ENCODE measurements at regions not wholly inside any gene's neighbourhood (a gene's known extent, or its start where the extent isn't known, plus 50 kb on each side); places are given as distances from the start of the nearest gene placed in this dataset.

DNA sequence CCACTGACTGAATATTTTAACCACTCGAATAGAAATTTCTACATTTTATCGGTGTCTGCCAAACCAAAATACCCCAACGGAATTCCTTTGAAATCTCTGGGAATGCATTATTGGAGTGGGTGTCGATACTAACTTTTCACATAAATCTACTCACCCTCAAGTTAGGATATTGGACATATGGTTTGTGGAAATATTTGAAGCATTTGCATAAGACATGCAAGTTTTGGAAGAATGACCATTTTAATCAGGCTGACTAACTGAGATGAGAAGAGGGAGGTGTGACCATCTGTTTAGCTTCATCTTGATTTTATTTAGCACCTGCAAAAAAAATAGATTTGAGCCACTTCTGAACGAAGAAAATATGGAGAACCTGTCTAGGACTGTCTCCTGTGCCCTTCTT lies 61.2 kb downstream of the KLF6 start:
- DNase-seq (ENCODE audit: low spot score in 2 of 2) (no peak), ATAC-seq (ENCODE audit: low read depth) (no peak)
- Mint-ChIP-seq H3K9me3 (peaks cover 3% of the 10 kb centered on the region), H3K27me3 (peaks cover 3% of the 10 kb centered on the region), H3K36me3 (no peaks in the 10 kb centered on the region), H3K27ac (no peak overlapping the region), H3K4me1 (peaks cover 1% of the 10 kb centered on the region), H3K4me3 (no peak overlapping the region)

DNA sequence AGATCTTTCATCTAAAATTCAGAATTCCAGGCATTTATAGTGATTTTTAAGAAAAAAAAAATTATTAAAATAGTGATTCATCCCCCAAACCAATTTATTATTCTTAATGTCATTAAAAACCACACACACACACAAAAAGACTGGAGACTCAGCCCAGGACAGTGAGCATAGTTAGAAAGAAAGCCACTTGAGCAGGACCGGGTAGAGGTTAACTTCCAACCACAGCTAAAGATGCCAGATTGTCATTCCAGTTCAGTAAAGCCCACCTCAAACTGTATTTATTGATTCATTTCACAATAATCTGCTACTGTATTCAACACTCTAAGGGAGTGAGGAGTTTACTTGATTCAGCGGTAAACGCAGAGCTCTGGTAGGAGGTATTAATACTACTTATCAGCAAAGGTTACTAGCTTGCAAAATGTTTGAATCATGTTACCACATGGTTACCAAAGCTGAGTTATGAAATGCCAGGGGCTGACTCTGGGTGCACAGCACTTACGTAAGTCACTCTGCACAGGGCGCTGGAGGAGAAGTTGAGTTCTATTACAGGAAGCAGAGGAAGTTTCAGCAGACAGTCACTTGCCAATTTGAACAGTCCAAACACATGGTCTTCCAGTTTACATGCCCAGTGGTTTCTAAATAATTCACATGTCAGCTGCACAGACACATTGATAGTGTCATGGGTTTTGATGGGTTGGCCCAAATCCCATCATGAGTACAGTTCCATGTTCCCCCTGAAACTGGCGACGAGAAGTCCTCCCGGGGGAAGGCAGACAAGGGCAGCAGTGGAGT lies 64.6 kb downstream of the KLF6 start:
- no peak overlapping the region for H3K4me3 Mint-ChIP-seq
- DNase-seq (ENCODE audit: low spot score in 2 of 2) (no peak), ATAC-seq (ENCODE audit: low read depth) (peak; percentile 45)
- H3K27me3 Mint-ChIP-seq = peaks cover 7% of the 10 kb centered on the region
- H3K36me3 Mint-ChIP-seq = no peaks in the 10 kb centered on the region
- peaks cover 4% of the 10 kb centered on the region for H3K9me3 Mint-ChIP-seq
- peak overlapping the region; percentile 2 for H3K27ac Mint-ChIP-seq
- peaks cover 5% of the 10 kb centered on the region for H3K4me1 Mint-ChIP-seq

DNA sequence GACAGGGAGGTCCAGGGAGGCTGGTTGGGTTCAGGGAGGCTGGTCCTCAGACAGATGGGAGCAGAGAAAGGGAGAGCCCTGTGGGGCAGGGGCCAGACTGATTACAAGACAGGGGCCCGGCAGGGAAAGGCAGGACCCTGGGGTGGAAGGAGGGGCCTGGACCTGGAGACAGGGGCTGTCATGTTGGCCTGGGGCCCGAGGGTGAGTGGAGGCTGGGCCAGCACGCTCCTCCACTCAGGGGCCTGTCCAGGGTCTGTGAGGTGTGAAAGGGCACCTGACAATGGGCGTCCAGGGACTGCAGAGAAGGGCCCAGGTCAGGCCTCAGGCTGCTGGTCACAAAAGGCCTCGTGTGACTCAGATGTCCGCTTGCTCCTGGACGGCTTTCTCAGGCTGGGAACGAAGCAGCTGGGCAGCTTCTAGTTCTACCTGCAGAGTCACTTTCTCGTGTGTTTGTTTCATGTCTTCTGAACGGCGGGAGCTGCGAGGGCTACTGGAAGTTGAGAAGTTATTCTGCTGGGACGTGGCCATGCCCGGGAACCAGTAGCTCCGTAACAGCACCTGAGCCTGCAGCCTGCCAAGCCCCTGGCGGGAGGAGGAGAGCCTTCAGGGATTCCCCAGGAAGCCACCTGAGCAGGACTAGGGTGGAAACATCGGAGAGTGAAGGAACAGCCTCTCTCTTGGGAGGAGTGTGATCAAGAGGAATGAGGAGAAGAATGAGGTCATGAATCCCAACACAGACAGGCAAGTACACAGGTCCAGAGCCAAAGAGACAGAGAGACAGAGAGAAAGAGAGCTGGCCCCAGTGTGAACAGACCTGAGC lies 65.8 kb downstream of the KLF6 start:
- Mint-ChIP-seq H3K4me3 (no peak overlapping the region), H3K9me3 (peaks cover 2% of the 10 kb centered on the region), H3K27me3 (peaks cover 7% of the 10 kb centered on the region), H3K27ac (no peak overlapping the region), H3K4me1 (peaks cover 5% of the 10 kb centered on the region), H3K36me3 (no peaks in the 10 kb centered on the region)
- DNase-seq (ENCODE audit: low spot score in 2 of 2) = no peak
- no peak for ATAC-seq (ENCODE audit: low read depth)

DNA sequence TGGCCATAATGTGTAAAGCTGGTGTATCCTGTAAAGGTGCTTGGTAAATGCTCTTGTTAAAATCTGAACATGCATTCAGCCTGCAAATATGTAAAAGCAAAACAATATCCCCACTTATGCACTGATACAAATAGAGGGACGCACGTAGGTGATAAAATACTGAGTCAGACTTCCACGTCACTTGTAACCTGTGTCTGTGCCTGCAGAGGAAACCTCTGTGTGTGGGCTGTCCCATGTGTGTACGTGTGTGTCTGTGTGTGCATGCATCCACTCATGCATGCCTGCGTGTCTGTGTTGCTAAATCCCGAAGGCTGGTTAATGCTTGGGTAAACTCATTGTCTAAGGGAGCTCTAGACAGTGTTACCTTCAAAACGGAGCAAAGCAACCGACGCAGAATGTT lies 68.9 kb downstream of the KLF6 start:
- Mint-ChIP-seq H3K9me3 (peaks cover 9% of the 10 kb centered on the region), H3K27ac (no peak overlapping the region), H3K4me3 (no peak overlapping the region), H3K36me3 (peaks cover 2% of the 10 kb centered on the region), H3K27me3 (peaks cover 7% of the 10 kb centered on the region), H3K4me1 (peaks cover 5% of the 10 kb centered on the region)
- no peak for ATAC-seq (ENCODE audit: low read depth)
- DNase-seq (ENCODE audit: low spot score in 2 of 2) = no peak

DNA sequence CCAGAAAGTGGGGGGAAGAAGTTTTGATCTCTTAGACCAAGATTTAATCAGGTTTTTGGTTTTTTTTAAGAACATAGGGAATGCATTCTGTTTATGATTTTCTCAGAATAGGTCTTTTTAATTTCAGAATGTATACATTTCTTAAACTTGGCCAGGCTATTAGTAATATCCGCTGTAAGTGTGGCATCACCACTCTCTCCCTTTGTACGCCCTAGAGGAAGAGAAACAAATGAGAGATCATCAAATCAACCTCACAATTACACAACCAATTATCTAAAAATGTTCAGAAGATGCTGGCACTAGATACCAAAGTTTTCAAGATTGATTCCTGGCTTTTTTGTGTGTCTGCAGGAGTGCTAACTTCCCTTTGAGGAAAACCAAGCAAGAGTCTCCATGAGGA lies 70.0 kb downstream of the KLF6 start:
- peaks cover 5% of the 10 kb centered on the region for H3K36me3 Mint-ChIP-seq
- no peak overlapping the region for H3K4me3 Mint-ChIP-seq
- no peak overlapping the region for H3K27ac Mint-ChIP-seq
- H3K27me3 Mint-ChIP-seq = peaks cover 7% of the 10 kb centered on the region
- ATAC-seq (ENCODE audit: low read depth) = no peak
- H3K9me3 Mint-ChIP-seq = peaks cover 11% of the 10 kb centered on the region
- peaks cover 5% of the 10 kb centered on the region for H3K4me1 Mint-ChIP-seq
- no peak for DNase-seq (ENCODE audit: low spot score in 2 of 2)

DNA sequence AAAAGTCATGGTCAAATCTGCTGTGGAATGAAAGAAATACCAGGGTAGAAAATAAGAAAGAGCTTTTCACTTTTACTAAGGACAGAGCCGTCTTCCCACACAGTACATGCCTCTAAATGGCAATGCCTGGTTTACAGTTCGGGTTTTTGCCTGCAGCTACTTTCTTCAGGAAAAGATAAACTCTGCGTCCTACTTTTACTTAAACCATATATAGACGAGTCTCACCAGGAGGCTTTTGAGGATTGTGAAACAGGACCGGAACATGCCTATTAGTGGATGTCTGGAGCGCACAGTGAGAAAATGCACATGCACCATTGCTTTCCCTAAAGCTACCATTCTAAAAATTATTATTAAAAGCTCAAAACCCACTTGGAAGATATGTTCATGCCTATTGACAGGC lies 70.5 kb downstream of the KLF6 start:
- ATAC-seq (ENCODE audit: low read depth) (no peak), DNase-seq (ENCODE audit: low spot score in 2 of 2) (no peak)
- peaks cover 7% of the 10 kb centered on the region for H3K27me3 Mint-ChIP-seq
- peaks cover 5% of the 10 kb centered on the region for H3K36me3 Mint-ChIP-seq
- H3K4me3 Mint-ChIP-seq = no peak overlapping the region
- H3K9me3 Mint-ChIP-seq = peaks cover 11% of the 10 kb centered on the region
- H3K27ac Mint-ChIP-seq = no peak overlapping the region
- peaks cover 5% of the 10 kb centered on the region for H3K4me1 Mint-ChIP-seq

DNA sequence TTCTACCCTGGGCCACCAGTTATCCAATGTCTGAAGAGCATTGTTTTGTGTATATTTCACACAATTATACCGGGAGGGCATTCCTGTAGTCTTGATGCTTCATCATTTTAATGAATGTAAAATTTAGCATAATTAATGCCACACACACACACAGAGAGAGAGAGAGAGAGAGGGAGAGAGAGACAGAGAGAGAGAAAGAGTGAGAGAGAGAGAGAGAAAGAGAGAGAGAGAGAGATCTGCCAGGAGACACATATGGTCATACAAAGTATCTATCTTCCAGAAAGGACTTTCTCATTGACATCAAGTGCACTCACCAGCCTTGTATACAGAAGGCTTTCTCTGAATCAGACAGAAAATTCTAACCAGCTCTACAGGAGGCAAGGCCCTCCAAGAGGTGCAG lies 72.3 kb downstream of the KLF6 start:
- peaks cover 5% of the 10 kb centered on the region for H3K36me3 Mint-ChIP-seq
- H3K27me3 Mint-ChIP-seq = peaks cover 5% of the 10 kb centered on the region
- peaks cover 10% of the 10 kb centered on the region for H3K9me3 Mint-ChIP-seq
- ATAC-seq (ENCODE audit: low read depth) = no peak
- H3K4me1 Mint-ChIP-seq = peaks cover under 1% of the 10 kb centered on the region
- DNase-seq (ENCODE audit: low spot score in 2 of 2) = no peak
- H3K4me3 Mint-ChIP-seq = no peak overlapping the region
- H3K27ac Mint-ChIP-seq = no peak overlapping the region

DNA sequence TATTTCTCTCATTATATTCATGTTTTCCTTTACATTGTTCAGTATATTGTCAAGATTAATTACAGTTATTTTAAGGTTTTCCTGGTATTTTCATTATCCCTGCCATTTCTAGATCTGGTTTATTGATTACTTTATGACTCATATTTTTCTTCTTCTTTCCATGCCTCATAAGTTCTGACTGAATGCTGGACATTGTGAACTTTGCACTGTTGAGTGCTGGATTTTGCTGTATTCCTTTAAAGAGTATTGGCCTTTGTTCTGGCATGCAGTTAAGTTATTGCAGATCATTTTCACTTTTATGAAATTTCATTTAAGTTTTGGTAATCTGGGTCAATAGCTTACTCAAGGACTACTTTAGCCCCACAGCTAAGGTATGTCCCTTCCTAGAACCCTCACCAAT lies 73.1 kb downstream of the KLF6 start:
- Mint-ChIP-seq H3K4me3 (no peak overlapping the region), H3K27me3 (peaks cover 3% of the 10 kb centered on the region), H3K9me3 (peaks cover 9% of the 10 kb centered on the region), H3K36me3 (peaks cover 5% of the 10 kb centered on the region), H3K4me1 (no peaks in the 10 kb centered on the region), H3K27ac (no peak overlapping the region)
- no peak for ATAC-seq (ENCODE audit: low read depth)
- DNase-seq (ENCODE audit: low spot score in 2 of 2) = no peak

DNA sequence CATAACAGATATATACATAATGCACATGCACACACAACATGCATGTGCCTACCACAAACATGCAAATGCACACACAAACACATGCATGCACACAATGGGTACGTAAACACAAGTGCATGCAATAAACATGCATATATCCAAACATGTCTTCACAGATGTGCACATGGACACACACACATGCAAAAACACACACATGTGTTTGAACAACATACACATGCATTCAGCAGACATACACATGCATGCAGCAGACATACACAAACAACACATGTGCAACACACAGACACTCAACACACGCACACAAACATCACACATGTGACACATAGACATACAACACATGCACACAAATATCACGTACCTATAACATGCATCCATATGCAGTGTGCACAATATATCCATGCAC lies 74.2 kb downstream of the KLF6 start:
- ATAC-seq (ENCODE audit: low read depth) (no peak), DNase-seq (ENCODE audit: low spot score in 2 of 2) (no peak)
- Mint-ChIP-seq H3K4me1 (no peaks in the 10 kb centered on the region), H3K4me3 (no peak overlapping the region), H3K9me3 (peaks cover 9% of the 10 kb centered on the region), H3K36me3 (peaks cover 5% of the 10 kb centered on the region), H3K27me3 (no peaks in the 10 kb centered on the region), H3K27ac (no peak overlapping the region)

DNA sequence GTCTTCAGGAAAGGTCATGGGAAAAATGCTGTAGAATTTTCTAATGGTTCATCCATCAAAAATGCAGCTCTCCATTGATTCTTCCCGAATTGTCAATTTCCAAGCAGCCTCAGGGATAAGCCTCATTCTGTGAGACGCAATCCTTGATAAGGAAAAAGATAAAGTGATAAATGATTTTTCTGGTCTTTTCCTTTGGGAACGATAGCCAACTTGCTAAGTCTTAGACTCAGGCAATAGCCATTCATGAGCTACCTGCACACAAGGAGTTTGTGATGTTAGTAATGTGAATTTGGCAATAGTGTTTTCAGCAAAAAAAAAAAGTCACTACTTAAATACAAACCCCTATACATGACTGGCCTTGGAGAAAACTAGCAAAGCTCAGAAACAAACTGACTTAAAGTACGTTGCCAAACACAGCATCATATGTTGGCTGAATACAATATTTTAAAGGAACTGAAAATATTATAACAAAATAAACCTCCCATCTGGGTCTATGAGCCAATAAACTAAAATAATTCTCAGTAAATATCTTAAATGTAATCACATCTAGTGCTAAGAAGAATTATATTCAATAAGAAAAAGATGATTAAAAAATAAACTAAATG lies 75.5 kb downstream of the KLF6 start:
- Mint-ChIP-seq H3K36me3 (peaks cover 5% of the 10 kb centered on the region), H3K4me3 (no peak overlapping the region), H3K27me3 (no peaks in the 10 kb centered on the region), H3K9me3 (peaks cover 9% of the 10 kb centered on the region), H3K27ac (no peak overlapping the region), H3K4me1 (no peaks in the 10 kb centered on the region)
- no peak for ATAC-seq (ENCODE audit: low read depth)
- DNase-seq (ENCODE audit: low spot score in 2 of 2) = no peak

DNA sequence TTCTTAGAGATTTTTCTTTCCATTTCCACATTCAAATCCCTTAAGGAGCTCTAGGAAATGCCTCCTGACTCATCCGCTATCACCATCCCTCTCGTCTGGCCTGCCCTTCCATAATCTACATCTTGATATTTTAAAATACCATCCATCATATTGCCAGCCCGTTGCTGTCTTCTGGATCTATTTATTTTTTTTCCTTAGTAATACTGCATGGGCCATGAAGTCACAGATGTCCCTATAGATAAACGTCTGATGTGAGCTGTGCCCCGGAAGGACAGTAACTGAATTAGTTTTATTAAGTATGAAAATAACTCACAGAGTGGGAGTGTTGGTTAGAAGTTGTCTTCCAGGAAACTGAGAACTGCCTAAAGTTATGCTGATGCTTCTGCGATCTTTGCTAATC lies 76.2 kb downstream of the KLF6 start:
- Mint-ChIP-seq H3K4me3 (no peak overlapping the region), H3K27ac (no peak overlapping the region), H3K36me3 (peaks cover 5% of the 10 kb centered on the region), H3K4me1 (no peaks in the 10 kb centered on the region), H3K9me3 (peaks cover 9% of the 10 kb centered on the region), H3K27me3 (no peaks in the 10 kb centered on the region)
- no peak for ATAC-seq (ENCODE audit: low read depth)
- DNase-seq (ENCODE audit: low spot score in 2 of 2) = no peak

DNA sequence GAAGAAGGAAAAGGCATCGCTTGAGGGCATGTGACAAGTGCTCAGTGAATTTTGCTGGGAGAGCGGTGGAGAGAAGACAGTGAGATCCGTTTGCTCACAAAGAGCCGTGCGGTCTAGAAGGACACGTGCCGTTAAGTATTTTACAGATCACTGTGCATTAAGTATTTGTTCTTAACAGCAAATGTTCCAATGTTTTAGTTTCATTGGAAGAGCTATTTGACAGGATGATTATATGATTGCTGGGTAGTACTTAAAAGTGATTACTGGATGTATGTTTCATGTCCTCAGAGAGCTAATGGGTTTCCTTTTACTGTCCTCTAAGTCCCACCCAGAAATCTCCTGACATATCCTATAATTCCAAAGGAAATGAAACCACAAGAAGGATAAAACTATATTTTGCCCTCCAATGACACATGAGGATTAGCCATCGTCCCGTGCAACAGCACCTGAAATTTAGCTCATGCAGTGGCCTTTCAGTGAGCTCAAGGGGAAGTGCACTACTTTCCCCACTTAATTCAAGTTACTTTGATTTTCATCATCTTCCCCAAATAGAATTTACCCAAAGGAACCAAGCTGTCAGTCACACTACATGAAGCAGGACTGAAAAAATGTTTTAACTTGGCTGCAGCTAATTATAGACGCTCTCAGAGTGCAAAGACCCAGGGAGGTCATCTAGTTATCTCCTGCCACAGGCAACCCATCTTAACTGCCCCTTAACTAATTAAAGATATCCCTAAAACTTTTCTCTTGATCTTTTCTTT lies 80.3 kb downstream of the KLF6 start:
- Mint-ChIP-seq H3K4me3 (no peak overlapping the region), H3K4me1 (peaks cover 4% of the 10 kb centered on the region), H3K27me3 (peaks cover 1% of the 10 kb centered on the region), H3K36me3 (no peaks in the 10 kb centered on the region), H3K27ac (no peak overlapping the region), H3K9me3 (no peaks in the 10 kb centered on the region)
- DNase-seq (ENCODE audit: low spot score in 2 of 2) = no peak
- no peak for ATAC-seq (ENCODE audit: low read depth)

DNA sequence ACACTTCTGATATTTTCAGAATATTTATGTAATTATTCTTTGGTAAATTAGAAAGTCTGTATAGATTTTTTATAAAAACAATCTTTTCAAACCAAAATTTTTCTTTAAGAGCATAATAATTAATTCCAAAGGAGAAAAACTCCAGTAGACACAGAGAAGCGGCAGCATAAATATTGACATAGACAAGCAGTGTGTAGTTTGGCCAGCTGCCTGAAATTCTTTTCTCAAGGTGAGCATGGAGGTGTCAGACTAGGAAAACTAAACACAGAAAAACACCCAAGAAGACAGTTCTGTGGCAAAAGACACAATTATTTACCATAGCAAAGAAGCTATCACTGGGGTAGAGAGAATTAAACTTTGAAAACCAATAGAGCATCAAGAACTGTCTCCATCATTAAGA lies 82.4 kb downstream of the KLF6 start:
- no peak overlapping the region for H3K4me3 Mint-ChIP-seq
- H3K36me3 Mint-ChIP-seq = no peaks in the 10 kb centered on the region
- H3K27me3 Mint-ChIP-seq = peaks cover 1% of the 10 kb centered on the region
- no peak for DNase-seq (ENCODE audit: low spot score in 2 of 2)
- H3K9me3 Mint-ChIP-seq = no peaks in the 10 kb centered on the region
- ATAC-seq (ENCODE audit: low read depth) = no peak
- no peak overlapping the region for H3K27ac Mint-ChIP-seq
- H3K4me1 Mint-ChIP-seq = peaks cover 4% of the 10 kb centered on the region

DNA sequence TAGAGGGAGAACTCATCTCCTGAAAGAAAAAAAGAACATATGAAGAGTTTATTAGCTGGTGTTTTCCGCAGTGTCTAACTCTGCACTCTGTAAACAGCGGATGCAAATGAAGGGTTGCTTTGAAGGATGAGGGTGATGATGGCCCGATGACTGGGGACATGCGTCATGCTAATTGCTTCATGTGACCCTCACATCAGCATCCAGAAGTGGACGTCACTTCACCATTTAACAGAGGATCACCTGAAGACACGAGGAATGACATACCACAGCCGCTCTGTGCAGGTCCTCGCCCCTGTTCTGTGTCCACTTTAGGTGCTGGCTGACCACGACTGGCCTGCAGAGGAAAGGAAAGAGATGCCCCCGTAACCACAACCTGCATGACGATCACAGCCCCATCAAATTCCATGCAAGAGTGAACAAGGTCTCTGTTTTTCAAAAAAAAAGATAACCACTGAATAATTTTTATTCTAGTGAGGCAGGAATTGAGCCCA lies 82.9 kb downstream of the KLF6 start:
- Mint-ChIP-seq H3K36me3 (no peaks in the 10 kb centered on the region), H3K27me3 (peaks cover 1% of the 10 kb centered on the region), H3K4me1 (peaks cover 4% of the 10 kb centered on the region), H3K9me3 (no peaks in the 10 kb centered on the region), H3K27ac (no peak overlapping the region), H3K4me3 (no peak overlapping the region)
- no peak for DNase-seq (ENCODE audit: low spot score in 2 of 2)
- no peak for ATAC-seq (ENCODE audit: low read depth)

Data from memory B cell (primary cell).